ENCODE measurements at regions not wholly inside any gene's neighbourhood (a gene's known extent, or its start where the extent isn't known, plus 50 kb on each side); places are given as distances from the start of the nearest gene placed in this dataset.

DNA sequence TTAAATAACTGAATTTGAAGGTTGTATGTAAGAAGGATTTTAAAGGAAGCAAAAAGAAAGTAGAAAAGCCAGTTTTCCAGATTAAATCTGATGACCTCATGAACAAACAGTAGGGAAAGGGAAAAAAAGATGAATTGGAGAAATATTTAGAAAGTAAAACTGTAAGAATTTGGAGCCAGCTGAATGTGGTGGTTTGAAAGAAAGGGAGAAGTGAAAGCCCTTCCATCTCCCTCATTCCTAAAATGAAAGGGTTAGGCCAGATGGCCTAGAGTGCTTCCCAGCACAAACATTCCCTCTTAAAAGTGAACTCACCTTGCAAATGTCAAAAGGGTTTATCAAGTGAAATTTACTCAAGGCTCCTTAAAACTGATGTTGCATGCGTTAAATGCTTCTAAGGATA lies 139.3 kb upstream of the COL21A1 start:
- TF ChIP-seq, protein P1, sequence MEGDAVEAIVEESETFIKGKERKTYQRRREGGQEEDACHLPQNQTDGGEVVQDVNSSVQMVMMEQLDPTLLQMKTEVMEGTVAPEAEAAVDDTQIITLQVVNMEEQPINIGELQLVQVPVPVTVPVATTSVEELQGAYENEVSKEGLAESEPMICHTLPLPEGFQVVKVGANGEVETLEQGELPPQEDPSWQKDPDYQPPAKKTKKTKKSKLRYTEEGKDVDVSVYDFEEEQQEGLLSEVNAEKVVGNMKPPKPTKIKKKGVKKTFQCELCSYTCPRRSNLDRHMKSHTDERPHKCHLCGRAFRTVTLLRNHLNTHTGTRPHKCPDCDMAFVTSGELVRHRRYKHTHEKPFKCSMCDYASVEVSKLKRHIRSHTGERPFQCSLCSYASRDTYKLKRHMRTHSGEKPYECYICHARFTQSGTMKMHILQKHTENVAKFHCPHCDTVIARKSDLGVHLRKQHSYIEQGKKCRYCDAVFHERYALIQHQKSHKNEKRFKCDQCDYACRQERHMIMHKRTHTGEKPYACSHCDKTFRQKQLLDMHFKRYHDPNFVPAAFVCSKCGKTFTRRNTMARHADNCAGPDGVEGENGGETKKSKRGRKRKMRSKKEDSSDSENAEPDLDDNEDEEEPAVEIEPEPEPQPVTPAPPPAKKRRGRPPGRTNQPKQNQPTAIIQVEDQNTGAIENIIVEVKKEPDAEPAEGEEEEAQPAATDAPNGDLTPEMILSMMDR (conservative IDR thresholded peaks at IDR 0.05; ENCODE audit: low read depth, low read length): no peak
- no peak for TF ChIP-seq EZH2 (IDR thresholded peaks at IDR 0.05; ENCODE audit: borderline replicate concordance, low read depth, low read length, poor library complexity, severe bottlenecking)

Measured in A673 (cell line).